ENCODE measurements at regions not wholly inside any gene's neighbourhood (a gene's known extent, or its start where the extent isn't known, plus 50 kb on each side); places are given as distances from the start of the nearest gene placed in this dataset.

DNA sequence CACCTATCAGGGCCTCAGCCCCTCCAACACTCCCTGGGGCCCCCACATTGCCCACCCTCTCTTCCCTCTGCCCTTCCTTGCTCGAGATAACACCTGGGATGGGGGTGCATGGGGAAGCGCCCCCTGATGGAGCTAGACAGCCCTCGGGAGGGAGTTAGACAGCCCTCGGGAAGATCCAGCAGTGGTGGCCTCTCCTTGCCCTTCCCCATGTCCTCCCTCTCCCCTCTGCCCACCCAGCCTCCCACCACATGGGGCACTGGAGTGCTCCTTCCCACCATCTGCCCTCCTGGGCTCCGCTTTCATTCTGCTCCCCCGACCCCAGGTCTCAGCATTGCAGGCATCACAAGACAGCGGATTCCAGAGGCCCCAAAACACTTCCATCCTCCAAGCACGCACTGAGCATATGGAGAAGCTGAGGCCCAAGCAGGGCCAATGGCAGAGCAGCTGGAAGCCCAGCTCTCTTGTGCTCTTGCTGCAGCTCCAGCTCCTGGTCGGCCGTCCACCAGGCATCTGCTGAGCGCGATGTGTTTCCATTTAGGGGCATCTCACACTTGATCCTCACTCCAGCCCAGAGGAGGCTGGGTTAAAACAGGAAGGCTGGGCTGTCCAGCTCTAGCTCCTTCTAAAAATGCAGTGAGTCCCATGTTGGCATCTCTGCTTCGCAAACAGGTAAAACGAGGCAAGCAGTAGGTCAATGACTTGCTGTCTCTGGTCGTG lies 65.6 kb downstream of the IGLL1 start:
- Mint-ChIP-seq H3K9me3 (peaks cover 0 to 3% (median 0%) of the 10 kb centered on the region in 7 donors), H3K4me1 (no peaks in the 10 kb centered on the region), H3K4me3 (no peak overlapping the region), H3K27me3 (peaks cover 20% of the 10 kb centered on the region), H3K27ac (no peak overlapping the region), H3K36me3 (no peaks in the 10 kb centered on the region)
- Histone ChIP-seq H3K9me3 (ENCODE audit: control insufficient read depth in 2 of 2, low read length in 2 of 2) (no peaks in the 10 kb centered on the region), H3K36me3 (ENCODE audit: control insufficient read depth, insufficient read depth, low read length) (no peaks in the 10 kb centered on the region), H3K4me3 (ENCODE audit: low read depth, low read length) (no peak overlapping the region), H3K4me1 (ENCODE audit: control insufficient read depth, insufficient read depth, low read length, poor library complexity, severe bottlenecking) (no peaks in the 10 kb centered on the region), H3K27me3 (ENCODE audit: control insufficient read depth, insufficient read depth, low read length) (no peaks in the 10 kb centered on the region), H3K27ac (ENCODE audit: insufficient read depth, low read length, poor library complexity, severe bottlenecking) (no peak overlapping the region)
- no peak for DNase-seq
- ATAC-seq (ENCODE audit: low read depth in 2 of 2), result no peak

DNA sequence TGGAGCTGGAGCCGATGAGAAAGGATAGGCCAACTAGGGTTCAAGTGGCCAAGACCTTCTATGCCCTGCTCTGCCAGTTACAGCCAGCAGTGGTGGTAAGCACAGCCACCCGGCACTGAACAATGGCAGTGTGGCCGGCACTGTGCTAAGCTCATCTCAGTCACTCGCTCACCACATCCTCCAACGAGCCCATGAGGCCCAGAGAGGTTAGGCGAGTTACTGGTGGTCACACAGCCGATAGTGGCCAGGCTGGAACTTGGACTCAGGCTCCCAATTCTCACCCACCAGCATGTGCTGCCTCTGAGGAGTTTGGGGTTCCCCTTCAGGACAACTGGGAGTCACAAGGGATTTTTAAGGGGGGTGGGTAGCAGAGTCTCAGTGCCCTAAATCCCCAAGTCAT lies 66.4 kb downstream of the IGLL1 start:
- no peak overlapping the region for H3K27ac Mint-ChIP-seq
- no peak overlapping the region for H3K27ac ChIP-seq (ENCODE audit: insufficient read depth, low read length, poor library complexity, severe bottlenecking)
- H3K4me1 Mint-ChIP-seq, result no peaks in the 10 kb centered on the region
- DNase-seq (no peak), ATAC-seq (ENCODE audit: low read depth in 2 of 2) (no peak)
- no peaks in the 10 kb centered on the region for H3K36me3 Mint-ChIP-seq
- no peaks in the 10 kb centered on the region for H3K27me3 ChIP-seq (ENCODE audit: control insufficient read depth, insufficient read depth, low read length)
- H3K9me3 Mint-ChIP-seq, result peaks cover 0 to 3% (median 0%) of the 10 kb centered on the region in 7 donors
- H3K9me3 ChIP-seq (ENCODE audit: control insufficient read depth in 2 of 2, low read length in 2 of 2), result no peaks in the 10 kb centered on the region
- no peaks in the 10 kb centered on the region for H3K36me3 ChIP-seq (ENCODE audit: control insufficient read depth, insufficient read depth, low read length)
- no peak overlapping the region for H3K4me3 Mint-ChIP-seq
- no peaks in the 10 kb centered on the region for H3K4me1 ChIP-seq (ENCODE audit: control insufficient read depth, insufficient read depth, low read length, poor library complexity, severe bottlenecking)
- peaks cover 17% of the 10 kb centered on the region for H3K27me3 Mint-ChIP-seq
- no peak overlapping the region for H3K4me3 ChIP-seq (ENCODE audit: low read depth, low read length)

DNA sequence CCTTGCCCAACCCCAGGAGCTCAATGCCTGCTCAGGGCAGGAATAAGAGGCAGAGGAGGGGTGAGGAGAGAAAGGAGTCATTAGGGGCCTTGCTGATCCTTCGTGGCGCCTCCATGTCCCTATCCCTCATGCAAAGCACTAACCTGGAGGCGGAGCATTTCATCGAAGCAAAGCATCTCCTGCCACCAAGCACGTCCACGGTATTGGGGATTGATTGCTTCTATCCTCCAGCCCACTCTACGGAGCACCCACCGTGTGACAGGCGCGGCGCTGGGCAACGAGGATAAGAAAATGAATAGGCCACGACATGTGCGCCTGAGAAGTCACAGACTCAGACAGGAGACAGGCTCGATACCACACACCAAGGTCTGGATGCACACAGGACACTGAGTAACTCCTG lies 67.0 kb downstream of the IGLL1 start:
- Histone ChIP-seq H3K4me1 (ENCODE audit: control insufficient read depth, insufficient read depth, low read length, poor library complexity, severe bottlenecking) (no peaks in the 10 kb centered on the region), H3K27me3 (ENCODE audit: control insufficient read depth, insufficient read depth, low read length) (no peaks in the 10 kb centered on the region), H3K36me3 (ENCODE audit: control insufficient read depth, insufficient read depth, low read length) (no peaks in the 10 kb centered on the region), H3K4me3 (ENCODE audit: low read depth, low read length) (no peak overlapping the region), H3K27ac (ENCODE audit: insufficient read depth, low read length, poor library complexity, severe bottlenecking) (no peak overlapping the region), H3K9me3 (ENCODE audit: control insufficient read depth in 2 of 2, low read length in 2 of 2) (no peaks in the 10 kb centered on the region)
- H3K27me3 Mint-ChIP-seq, result peaks cover 13% of the 10 kb centered on the region
- H3K36me3 Mint-ChIP-seq, result no peaks in the 10 kb centered on the region
- H3K9me3 Mint-ChIP-seq, result peaks cover 0 to 3% (median 0%) of the 10 kb centered on the region in 7 donors
- no peak overlapping the region for H3K4me3 Mint-ChIP-seq
- H3K27ac Mint-ChIP-seq, result no peak overlapping the region
- no peak for ATAC-seq (ENCODE audit: low read depth in 2 of 2)
- no peaks in the 10 kb centered on the region for H3K4me1 Mint-ChIP-seq
- no peak for DNase-seq

DNA sequence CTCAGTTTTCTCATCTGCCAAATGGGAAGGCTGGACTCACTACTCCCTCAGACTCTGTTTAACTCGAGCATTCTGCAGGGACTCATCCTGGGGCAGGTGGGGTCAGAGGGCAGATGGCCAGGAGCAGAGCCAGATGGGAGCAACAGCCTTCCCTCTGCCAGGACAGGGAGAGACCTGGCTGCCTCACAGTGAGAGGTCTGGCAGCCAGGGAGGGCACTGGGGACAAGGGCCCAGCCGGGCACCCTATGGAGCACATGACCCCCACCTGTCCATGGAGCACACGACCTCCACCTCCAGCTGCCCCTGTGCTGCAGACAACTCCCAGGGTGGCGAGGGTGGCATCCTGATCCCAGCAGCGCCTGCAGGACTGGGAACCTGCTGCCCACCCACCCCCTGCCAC lies 67.4 kb downstream of the IGLL1 start:
- Histone ChIP-seq H3K4me1 (ENCODE audit: control insufficient read depth, insufficient read depth, low read length, poor library complexity, severe bottlenecking) (no peaks in the 10 kb centered on the region), H3K9me3 (ENCODE audit: control insufficient read depth in 2 of 2, low read length in 2 of 2) (no peaks in the 10 kb centered on the region), H3K4me3 (ENCODE audit: low read depth, low read length) (no peak overlapping the region), H3K36me3 (ENCODE audit: control insufficient read depth, insufficient read depth, low read length) (no peaks in the 10 kb centered on the region), H3K27ac (ENCODE audit: insufficient read depth, low read length, poor library complexity, severe bottlenecking) (no peak overlapping the region), H3K27me3 (ENCODE audit: control insufficient read depth, insufficient read depth, low read length) (no peaks in the 10 kb centered on the region)
- DNase-seq (no peak), ATAC-seq (ENCODE audit: low read depth in 2 of 2) (no peak)
- no peaks in the 10 kb centered on the region for H3K36me3 Mint-ChIP-seq
- no peak overlapping the region for H3K4me3 Mint-ChIP-seq
- peaks cover 9% of the 10 kb centered on the region for H3K27me3 Mint-ChIP-seq
- H3K9me3 Mint-ChIP-seq, result peaks cover 0 to 3% (median 0%) of the 10 kb centered on the region in 7 donors
- H3K4me1 Mint-ChIP-seq, result no peaks in the 10 kb centered on the region
- no peak overlapping the region for H3K27ac Mint-ChIP-seq

DNA sequence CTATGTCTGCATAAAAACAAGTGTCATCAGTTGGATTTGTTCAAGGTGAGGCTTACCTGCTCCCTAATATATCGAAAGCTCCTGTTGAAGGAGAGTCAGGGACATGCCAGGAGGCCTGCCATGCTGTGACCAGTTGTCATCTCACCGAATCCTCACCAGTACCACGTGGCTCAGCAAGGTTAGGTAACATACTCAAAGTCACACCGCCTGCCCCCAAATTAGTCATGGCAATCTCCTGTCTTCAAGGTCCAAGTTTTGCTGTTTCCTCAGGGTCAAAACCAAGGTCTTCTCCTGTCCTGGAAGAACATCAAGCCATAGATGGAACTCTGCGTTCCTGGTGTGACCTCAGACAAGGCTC lies 67.8 kb downstream of the IGLL1 start:
- H3K9me3 Mint-ChIP-seq, result peaks cover 0 to 3% (median 0%) of the 10 kb centered on the region in 7 donors
- no peak overlapping the region for H3K4me3 ChIP-seq (ENCODE audit: low read depth, low read length)
- H3K27me3 Mint-ChIP-seq, result peaks cover 7% of the 10 kb centered on the region

DNA sequence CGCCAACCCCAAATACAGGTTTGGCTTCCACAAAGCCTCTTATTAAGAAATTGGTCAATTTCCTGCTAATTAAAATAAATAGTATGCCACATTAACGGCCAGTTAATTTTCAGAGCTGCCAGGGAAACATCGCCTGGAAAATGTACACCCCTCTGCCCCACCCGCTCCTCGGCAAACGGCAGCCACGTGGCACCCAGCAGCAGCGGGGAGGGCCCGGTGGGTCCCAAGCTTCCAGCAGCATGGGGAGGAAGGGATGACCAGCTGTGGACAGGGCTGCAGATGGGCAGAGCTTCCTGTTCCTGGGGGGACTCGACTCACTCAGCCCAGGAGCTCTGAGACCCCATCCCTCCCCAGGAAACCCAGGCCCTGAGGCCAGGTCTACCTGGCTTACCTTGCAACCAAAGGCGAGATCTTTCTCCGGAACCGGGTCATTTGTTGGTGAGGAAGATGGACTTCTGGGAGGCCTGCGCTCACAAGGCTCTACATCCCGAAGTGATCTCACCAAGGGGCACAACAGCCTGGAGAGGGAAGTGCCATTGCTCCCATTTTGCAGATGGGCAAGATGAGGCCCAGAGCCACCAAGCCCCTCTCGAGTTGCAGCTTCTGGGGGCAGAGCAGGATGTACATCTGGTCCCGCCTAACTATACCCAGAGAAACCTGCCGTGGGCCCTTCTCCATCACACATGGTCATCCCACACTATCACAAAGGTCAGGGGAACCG lies 68.3 kb downstream of the IGLL1 start:
- H3K9me3 ChIP-seq (ENCODE audit: control insufficient read depth in 2 of 2, low read length in 2 of 2), result no peaks in the 10 kb centered on the region
- ATAC-seq (ENCODE audit: low read depth in 2 of 2) (no peak), DNase-seq (no peak)
- peaks cover 0 to 3% (median 0%) of the 10 kb centered on the region in 4 donors for H3K4me1 Mint-ChIP-seq
- no peaks in the 10 kb centered on the region for H3K36me3 ChIP-seq (ENCODE audit: control insufficient read depth, insufficient read depth, low read length)
- no peak overlapping the region for H3K27ac ChIP-seq (ENCODE audit: insufficient read depth, low read length, poor library complexity, severe bottlenecking)
- peaks cover 0 to 3% (median 0%) of the 10 kb centered on the region in 7 donors for H3K9me3 Mint-ChIP-seq
- H3K27ac Mint-ChIP-seq, result no peak overlapping the region
- H3K4me3 Mint-ChIP-seq, result no peak overlapping the region
- no peaks in the 10 kb centered on the region for H3K27me3 ChIP-seq (ENCODE audit: control insufficient read depth, insufficient read depth, low read length)
- no peaks in the 10 kb centered on the region for H3K36me3 Mint-ChIP-seq
- H3K4me3 ChIP-seq (ENCODE audit: low read depth, low read length), result no peak overlapping the region
- no peaks in the 10 kb centered on the region for H3K4me1 ChIP-seq (ENCODE audit: control insufficient read depth, insufficient read depth, low read length, poor library complexity, severe bottlenecking)
- peaks cover 12% of the 10 kb centered on the region for H3K27me3 Mint-ChIP-seq

More for the DNA sequence above, 67.8 kb downstream of the IGLL1 start:
- DNase-seq (no peak), ATAC-seq (ENCODE audit: low read depth in 2 of 2) (no peak)
- no peaks in the 10 kb centered on the region for H3K9me3 ChIP-seq (ENCODE audit: control insufficient read depth in 2 of 2, low read length in 2 of 2)
- no peaks in the 10 kb centered on the region for H3K27me3 ChIP-seq (ENCODE audit: control insufficient read depth, insufficient read depth, low read length)
- no peaks in the 10 kb centered on the region for H3K36me3 Mint-ChIP-seq
- no peak overlapping the region for H3K27ac Mint-ChIP-seq
- H3K4me1 Mint-ChIP-seq, result no peaks in the 10 kb centered on the region
- H3K27ac ChIP-seq (ENCODE audit: insufficient read depth, low read length, poor library complexity, severe bottlenecking), result no peak overlapping the region
- H3K4me1 ChIP-seq (ENCODE audit: control insufficient read depth, insufficient read depth, low read length, poor library complexity, severe bottlenecking), result no peaks in the 10 kb centered on the region
- no peaks in the 10 kb centered on the region for H3K36me3 ChIP-seq (ENCODE audit: control insufficient read depth, insufficient read depth, low read length)
- H3K4me3 Mint-ChIP-seq, result no peak overlapping the region

DNA sequence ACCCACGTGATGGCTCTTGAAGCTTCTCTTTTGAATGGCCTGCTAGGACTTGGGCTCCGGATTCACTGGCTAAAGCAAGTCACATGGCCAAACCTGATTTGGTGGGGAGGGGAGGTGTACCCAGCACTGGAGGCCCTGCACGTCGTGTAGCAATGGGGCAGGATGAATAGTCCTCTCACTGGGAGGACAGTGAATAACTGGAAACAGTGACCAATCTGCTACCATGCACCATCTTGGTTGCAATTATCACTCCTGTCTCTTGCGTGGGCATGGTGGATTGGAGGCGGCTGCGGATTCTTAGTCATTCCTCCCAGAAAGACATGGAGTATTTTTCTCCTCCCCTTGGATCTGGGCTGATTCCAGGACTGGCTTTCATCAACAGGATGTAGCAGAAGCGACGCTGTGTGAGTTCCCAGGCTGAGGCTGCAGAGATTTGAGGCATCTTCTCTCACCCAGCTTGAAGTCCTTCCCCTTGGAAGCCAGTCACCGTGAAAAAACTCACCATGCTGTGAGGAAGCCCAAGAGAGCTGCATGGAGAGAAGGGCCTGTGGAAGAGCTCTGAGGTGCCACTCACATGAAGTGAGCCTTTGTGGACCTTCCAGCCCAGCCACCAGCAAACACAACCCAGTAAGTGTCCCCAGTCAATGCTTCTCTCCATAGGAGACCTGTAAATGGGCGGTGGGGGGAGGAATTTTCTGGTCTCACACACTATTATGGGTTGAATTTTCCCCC lies 70.4 kb downstream of the IGLL1 start:
- Mint-ChIP-seq H3K9me3 (no peaks in the 10 kb centered on the region), H3K4me1 (peaks cover 0 to 3% (median 0%) of the 10 kb centered on the region in 4 donors), H3K27ac (no peak overlapping the region), H3K4me3 (no peak overlapping the region), H3K27me3 (peaks cover 11% of the 10 kb centered on the region), H3K36me3 (no peaks in the 10 kb centered on the region)
- DNase-seq (no peak), ATAC-seq (ENCODE audit: low read depth in 2 of 2) (no peak)
- Histone ChIP-seq H3K27me3 (ENCODE audit: control insufficient read depth, insufficient read depth, low read length) (no peaks in the 10 kb centered on the region), H3K4me1 (ENCODE audit: control insufficient read depth, insufficient read depth, low read length, poor library complexity, severe bottlenecking) (no peaks in the 10 kb centered on the region), H3K36me3 (ENCODE audit: control insufficient read depth, insufficient read depth, low read length) (no peaks in the 10 kb centered on the region), H3K27ac (ENCODE audit: insufficient read depth, low read length, poor library complexity, severe bottlenecking) (no peak overlapping the region), H3K9me3 (ENCODE audit: control insufficient read depth in 2 of 2, low read length in 2 of 2) (no peaks in the 10 kb centered on the region), H3K4me3 (ENCODE audit: low read depth, low read length) (no peak overlapping the region)

Measured in CD4-positive, CD25-positive, alpha-beta regulatory T cell (primary cell).